ENCODE measurements at regions not wholly inside any gene's neighbourhood (a gene's known extent, or its start where the extent isn't known, plus 50 kb on each side); places are given as distances from the start of the nearest gene placed in this dataset.

GRCh38 chr11:71183878-71184277 is 68.5 kb downstream of the SHANK2 start:
- Mint-ChIP-seq H3K4me1 (no peaks in the 10 kb centered on the region), H3K36me3 (no peaks in the 10 kb centered on the region), H3K27ac (no peak overlapping the region), H3K27me3 (ENCODE audit: low read depth in 2 of 2) (peaks cover 0 to 11% of the 10 kb centered on the region in 2 donors), H3K9me3 (no peaks in the 10 kb centered on the region), H3K4me3 (no peak overlapping the region)
- intact Hi-C loops (cut with micrococcal nuclease) = no loop called here
- ATAC-seq (no peak), DNase-seq (no peak)
- WGBS (ENCODE audit: insufficient coverage) = 82% methylated on average over 10 of the region's 10 CpGs
- H3K4me3 ChIP-seq (ENCODE audit: low read length) = no peak overlapping the region
- no peak overlapping the region for H3K27ac ChIP-seq (ENCODE audit: low read length)
- no peaks in the 10 kb centered on the region for H3K27me3 ChIP-seq (ENCODE audit: control insufficient read depth, insufficient read depth, low read length)
- no peaks in the 10 kb centered on the region for H3K9me3 ChIP-seq (ENCODE audit: control insufficient read depth, insufficient read depth, low read length)
- no peaks in the 10 kb centered on the region for H3K4me1 ChIP-seq (ENCODE audit: control insufficient read depth, insufficient read depth, low read length)
- H3K36me3 ChIP-seq (ENCODE audit: control insufficient read depth, insufficient read depth, low read length) = no peaks in the 10 kb centered on the region
- no peak for TF ChIP-seq CTCF (IDR thresholded peaks at IDR 0.05)

GRCh38 chr11:71182791-71183677 is 69.3 kb downstream of the SHANK2 start:
- no peak overlapping the region for H3K4me3 ChIP-seq (ENCODE audit: low read length)
- no peaks in the 10 kb centered on the region for H3K9me3 Mint-ChIP-seq
- 89% methylated on average over 14 of the region's 14 CpGs for WGBS (ENCODE audit: insufficient coverage)

GRCh38 chr11:71181566-71181965 is 70.8 kb downstream of the SHANK2 start:
- intact Hi-C loops (cut with micrococcal nuclease) = no loop called here
- H3K4me3 ChIP-seq (ENCODE audit: low read length) = no peak overlapping the region
- H3K27ac Mint-ChIP-seq = no peak overlapping the region
- H3K4me1 ChIP-seq (ENCODE audit: control insufficient read depth, insufficient read depth, low read length) = no peaks in the 10 kb centered on the region
- no peaks in the 10 kb centered on the region for H3K27me3 ChIP-seq (ENCODE audit: control insufficient read depth, insufficient read depth, low read length)
- ATAC-seq = no peak
- DNase-seq = no peak
- no peaks in the 10 kb centered on the region for H3K36me3 ChIP-seq (ENCODE audit: control insufficient read depth, insufficient read depth, low read length)
- H3K9me3 Mint-ChIP-seq = peaks cover 0 to 2% of the 10 kb centered on the region in 2 donors
- no peak overlapping the region for H3K4me3 Mint-ChIP-seq
- peaks cover 3 to 30% of the 10 kb centered on the region in 2 donors for H3K27me3 Mint-ChIP-seq (ENCODE audit: low read depth in 2 of 2)
- WGBS (ENCODE audit: insufficient coverage) = 87% methylated on average over 13 of the region's 14 CpGs
- no peaks in the 10 kb centered on the region for H3K9me3 ChIP-seq (ENCODE audit: control insufficient read depth, insufficient read depth, low read length)
- H3K36me3 Mint-ChIP-seq = peaks cover 3% of the 10 kb centered on the region
- H3K27ac ChIP-seq (ENCODE audit: low read length) = no peak overlapping the region
- no peaks in the 10 kb centered on the region for H3K4me1 Mint-ChIP-seq
- TF ChIP-seq CTCF (IDR thresholded peaks at IDR 0.05) = no peak

More at GRCh38 chr11:71182791-71183677, 69.3 kb downstream of the SHANK2 start:
- Mint-ChIP-seq H3K27me3 (ENCODE audit: low read depth in 2 of 2) (peaks cover 0 to 15% of the 10 kb centered on the region in 2 donors), H3K4me3 (no peak overlapping the region), H3K27ac (no peak overlapping the region), H3K36me3 (no peaks in the 10 kb centered on the region), H3K4me1 (no peaks in the 10 kb centered on the region)
- Histone ChIP-seq H3K9me3 (ENCODE audit: control insufficient read depth, insufficient read depth, low read length) (no peaks in the 10 kb centered on the region), H3K4me1 (ENCODE audit: control insufficient read depth, insufficient read depth, low read length) (no peaks in the 10 kb centered on the region), H3K36me3 (ENCODE audit: control insufficient read depth, insufficient read depth, low read length) (no peaks in the 10 kb centered on the region), H3K27ac (ENCODE audit: low read length) (no peak overlapping the region), H3K27me3 (ENCODE audit: control insufficient read depth, insufficient read depth, low read length) (no peaks in the 10 kb centered on the region)
- ATAC-seq = no peak
- DNase-seq = no peak
- no peak for TF ChIP-seq CTCF (IDR thresholded peaks at IDR 0.05)
- intact Hi-C loops (cut with micrococcal nuclease) = no loop called here

All from natural killer cell (primary cell).